ENCODE measurements at regions not wholly inside any gene's neighbourhood (a gene's known extent, or its start where the extent isn't known, plus 50 kb on each side); places are given as distances from the start of the nearest gene placed in this dataset.

GRCh38 chrX:127112726-127113125 is 293.2 kb downstream of the PRR32 start:
- Histone ChIP-seq H2BK12ac (ENCODE audit: low read depth, low read length) (no peak overlapping the region), H4K8ac (ENCODE audit: extremely low read depth, insufficient read depth, low read length) (no peak overlapping the region), H3K27me3 (replicated peaks in 1 of 4; ENCODE audit: control insufficient read depth in 3 of 4, extremely low read depth in 1 of 4, insufficient read depth in 3 of 4, low read length in 3 of 4) (no peaks in the 10 kb centered on the region), H3K14ac (ENCODE audit: insufficient read length) (no peak overlapping the region), H3K36me3 (ENCODE audit: control insufficient read depth in 2 of 4, insufficient read depth in 4 of 4, low read length in 3 of 4) (no peaks in the 10 kb centered on the region), H3K4me1 (replicated peaks in 1 of 4; ENCODE audit: control insufficient read depth in 3 of 4, insufficient read depth in 4 of 4, low read length in 3 of 4) (no peaks in the 10 kb centered on the region), H4K5ac (ENCODE audit: insufficient read length, low read depth, low read length) (no peak overlapping the region), H3K9ac (replicated peaks in 1 of 4; ENCODE audit: extremely low read depth in 1 of 4, low read depth in 3 of 4, low read length in 3 of 4) (no peak overlapping the region), H3K27ac (ENCODE audit: low read depth, low read length) (no peak overlapping the region), H3K18ac (ENCODE audit: extremely low read depth, low read length) (no peak overlapping the region), H2BK5ac (ENCODE audit: low read depth, low read length) (no peak overlapping the region), H2AK5ac (ENCODE audit: low read depth, low read length) (no peak overlapping the region), H4K91ac (replicated peaks; ENCODE audit: insufficient read length, low read length) (no peak overlapping the region), H3K56ac (replicated peaks; ENCODE audit: insufficient read length, low read depth, low read length) (no peak overlapping the region), H2BK120ac (replicated peaks; ENCODE audit: low read depth, low read length) (no peak overlapping the region), H3K9me3 (ENCODE audit: insufficient read depth in 2 of 2, low read depth in 1 of 2, low read length in 1 of 2) (no peaks in the 10 kb centered on the region), H2AFZ (ENCODE audit: low read length) (no peak overlapping the region), H2BK15ac (ENCODE audit: low read length) (no peak overlapping the region), H2BK20ac (ENCODE audit: low read length) (no peak overlapping the region), H3K23ac (ENCODE audit: insufficient read length) (no peak overlapping the region), H3K4me3 (ENCODE audit: extremely low read depth in 1 of 4, insufficient read depth in 2 of 4, low read depth in 3 of 4, low read length in 4 of 4) (no peak overlapping the region), H3K23me2 (ENCODE audit: low read depth, low read length) (no peaks in the 10 kb centered on the region), H3K79me2 (ENCODE audit: control insufficient read depth in 1 of 2, insufficient read depth in 2 of 2, low read length in 2 of 2) (no peaks in the 10 kb centered on the region), H3K4ac (replicated peaks; ENCODE audit: insufficient read length, low read depth, low read length) (no peak overlapping the region), H3K4me2 (ENCODE audit: insufficient read depth in 1 of 2, low read depth in 2 of 2, low read length in 2 of 2) (no peak overlapping the region), H4K20me1 (replicated peaks in 1 of 2; ENCODE audit: control insufficient read depth in 1 of 2, insufficient read depth in 2 of 2, low read length in 2 of 2) (no peaks in the 10 kb centered on the region), H3K79me1 (ENCODE audit: low read depth, low read length) (no peaks in the 10 kb centered on the region)
- 90% methylated on average over 3 of the region's 3 CpGs; no CpG with 5 or more reads in 1 of the 2 experiments for WGBS, 2 experiments (ENCODE audit: extremely low coverage in 1 of 2, insufficient coverage in 1 of 2, insufficient read length in 1 of 2, insufficient replicate concordance in 2 of 2, low coverage in 1 of 2, low lambda C conversion rate in 2 of 2, missing lambda C conversion rate in 1 of 2)
- FAIRE-seq (no peak), DNase-seq (ENCODE audit: low read depth in 1 of 2, low spot score in 2 of 2) (no peak)
- CTCF ChIA-PET (ENCODE audit: partially characterized antibody), result no interaction called here
- TF ChIP-seq ZNF274 (IDR thresholded peaks at IDR 0.05; ENCODE audit: borderline replicate concordance, extremely low read depth, low read length) (no peak), POLR2AphosphoS5 (IDR thresholded peaks at IDR 0.05; ENCODE audit: low read depth, low read length) (no peak), USF2 (IDR thresholded peaks at IDR 0.05; ENCODE audit: low read length) (no peak), PHF8 (conservative IDR thresholded peaks at IDR 0.05; ENCODE audit: low read depth, low read length) (no peak), MAFK (IDR thresholded peaks at IDR 0.05; ENCODE audit: low read depth, low read length) (no peak), CHD2 (IDR thresholded peaks at IDR 0.05; ENCODE audit: low read length) (no peak), EGR1 (IDR thresholded peaks at IDR 0.05; ENCODE audit: borderline replicate concordance, low read depth, low read length) (no peak)
- POLR2A ChIA-PET (ENCODE audit: partially characterized antibody), result no interaction called here

All from H1 (cell line).